ENCODE measurements at regions not wholly inside any gene's neighbourhood (a gene's known extent, or its start where the extent isn't known, plus 50 kb on each side); places are given as distances from the start of the nearest gene placed in this dataset.

DNA sequence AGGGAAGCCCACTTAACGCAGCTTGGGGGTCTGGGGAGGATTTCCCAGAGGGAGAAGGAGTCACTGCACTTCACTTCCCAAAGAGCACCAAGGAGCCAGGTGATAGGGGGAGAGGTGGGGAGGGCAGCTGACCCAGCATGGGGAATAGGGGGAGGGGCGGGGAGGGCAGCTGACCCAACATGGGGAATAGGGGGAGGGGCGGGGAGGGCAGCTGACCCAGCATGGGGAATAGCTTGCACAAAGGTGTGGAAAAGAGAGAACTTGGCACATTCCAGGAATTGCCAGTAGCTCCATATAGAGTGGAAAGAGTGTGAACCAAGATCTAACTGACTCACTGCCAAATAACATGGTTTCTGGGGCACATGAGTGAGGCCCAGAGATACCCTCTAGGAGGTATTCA lies 110.3 kb downstream of the CCT6B start:
- no peak for DNase-seq (ENCODE audit: low spot score in 2 of 2, unreplicated experiment in 2 of 2)
- Mint-ChIP-seq H3K27me3 (ENCODE audit: low read depth) (peaks cover 43% of the 10 kb centered on the region), H3K9me3 (no peaks in the 10 kb centered on the region), H3K4me3 (no peak overlapping the region), H3K36me3 (no peaks in the 10 kb centered on the region), H3K27ac (no peak overlapping the region), H3K4me1 (peaks cover 3% of the 10 kb centered on the region)
- TF ChIP-seq, protein P1, sequence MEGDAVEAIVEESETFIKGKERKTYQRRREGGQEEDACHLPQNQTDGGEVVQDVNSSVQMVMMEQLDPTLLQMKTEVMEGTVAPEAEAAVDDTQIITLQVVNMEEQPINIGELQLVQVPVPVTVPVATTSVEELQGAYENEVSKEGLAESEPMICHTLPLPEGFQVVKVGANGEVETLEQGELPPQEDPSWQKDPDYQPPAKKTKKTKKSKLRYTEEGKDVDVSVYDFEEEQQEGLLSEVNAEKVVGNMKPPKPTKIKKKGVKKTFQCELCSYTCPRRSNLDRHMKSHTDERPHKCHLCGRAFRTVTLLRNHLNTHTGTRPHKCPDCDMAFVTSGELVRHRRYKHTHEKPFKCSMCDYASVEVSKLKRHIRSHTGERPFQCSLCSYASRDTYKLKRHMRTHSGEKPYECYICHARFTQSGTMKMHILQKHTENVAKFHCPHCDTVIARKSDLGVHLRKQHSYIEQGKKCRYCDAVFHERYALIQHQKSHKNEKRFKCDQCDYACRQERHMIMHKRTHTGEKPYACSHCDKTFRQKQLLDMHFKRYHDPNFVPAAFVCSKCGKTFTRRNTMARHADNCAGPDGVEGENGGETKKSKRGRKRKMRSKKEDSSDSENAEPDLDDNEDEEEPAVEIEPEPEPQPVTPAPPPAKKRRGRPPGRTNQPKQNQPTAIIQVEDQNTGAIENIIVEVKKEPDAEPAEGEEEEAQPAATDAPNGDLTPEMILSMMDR (IDR thresholded peaks at IDR 0.05; ENCODE audit: unreplicated experiment), result no peak

DNA sequence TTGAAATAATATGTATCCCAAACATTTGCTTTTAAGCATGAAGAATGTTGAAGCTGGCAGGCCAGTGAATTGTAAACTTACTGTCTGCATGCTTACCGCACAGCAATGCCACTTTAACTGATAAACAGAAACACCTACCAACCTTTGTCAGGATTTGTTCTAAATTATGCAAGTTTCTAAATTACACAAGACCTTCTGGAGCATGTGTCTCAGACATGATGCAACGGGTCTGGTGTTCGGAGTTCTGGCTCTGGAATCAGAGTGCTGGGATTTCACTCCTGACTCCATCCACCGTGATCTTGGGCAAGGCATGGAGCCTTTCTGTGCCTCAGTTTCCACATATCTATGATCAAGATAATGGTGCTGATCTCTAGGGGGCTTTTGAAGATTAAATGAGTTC lies 111.2 kb downstream of the CCT6B start:
- peaks cover 3% of the 10 kb centered on the region for H3K4me1 Mint-ChIP-seq
- no peak overlapping the region for H3K4me3 Mint-ChIP-seq
- H3K36me3 Mint-ChIP-seq, result no peaks in the 10 kb centered on the region
- no peak for DNase-seq (ENCODE audit: low spot score in 2 of 2, unreplicated experiment in 2 of 2)
- H3K27ac Mint-ChIP-seq, result no peak overlapping the region
- TF ChIP-seq, protein P1 (IDR thresholded peaks at IDR 0.05; ENCODE audit: unreplicated experiment), result no peak
- peaks cover 40% of the 10 kb centered on the region for H3K27me3 Mint-ChIP-seq (ENCODE audit: low read depth)
- H3K9me3 Mint-ChIP-seq, result no peaks in the 10 kb centered on the region

DNA sequence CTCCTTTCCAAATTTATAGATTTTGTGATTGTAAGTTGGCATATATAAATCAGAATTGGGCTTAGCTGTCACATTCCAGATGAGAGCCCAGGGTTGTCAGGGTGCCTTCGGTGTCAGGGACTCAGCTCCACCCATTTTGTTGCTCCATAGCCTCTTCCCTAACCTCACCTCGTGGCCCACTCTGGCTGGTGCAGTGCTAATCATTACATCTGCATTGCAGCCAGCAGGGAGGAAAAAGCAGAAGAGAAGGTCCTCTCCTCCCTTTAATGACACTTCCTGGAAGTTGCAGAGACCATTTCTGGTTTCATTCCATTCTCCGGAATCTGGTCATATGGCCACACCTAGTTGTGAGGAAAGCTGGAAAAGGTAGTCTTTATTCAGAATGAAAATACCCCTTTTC lies 113.3 kb downstream of the CCT6B start:
- no peaks in the 10 kb centered on the region for H3K9me3 Mint-ChIP-seq
- H3K36me3 Mint-ChIP-seq, result no peaks in the 10 kb centered on the region
- H3K27me3 Mint-ChIP-seq (ENCODE audit: low read depth), result peaks cover 28% of the 10 kb centered on the region
- no peak for DNase-seq (ENCODE audit: low spot score in 2 of 2, unreplicated experiment in 2 of 2)
- no peak overlapping the region for H3K27ac Mint-ChIP-seq
- TF ChIP-seq, protein P1 (IDR thresholded peaks at IDR 0.05; ENCODE audit: unreplicated experiment), result no peak
- no peaks in the 10 kb centered on the region for H3K4me1 Mint-ChIP-seq
- H3K4me3 Mint-ChIP-seq, result no peak overlapping the region

DNA sequence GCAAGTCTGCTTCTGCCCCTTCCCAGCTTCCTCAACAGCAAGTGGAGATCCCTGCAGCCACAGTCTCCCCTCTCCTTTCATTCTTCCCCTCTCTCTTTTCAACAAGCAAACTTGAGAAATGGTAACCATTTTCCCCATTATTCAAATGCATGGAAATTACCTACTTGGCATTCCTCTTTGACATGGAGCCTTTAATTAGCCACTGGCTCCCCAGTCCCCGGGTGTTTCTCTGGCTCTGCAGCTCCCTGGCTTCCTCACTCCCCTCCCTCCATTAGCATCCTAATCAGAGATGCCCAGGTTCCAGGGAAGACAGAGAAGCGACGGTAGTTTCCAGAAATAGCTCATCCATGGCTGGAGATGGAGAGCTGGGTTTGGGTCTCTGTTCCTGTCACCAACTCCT lies 116.0 kb downstream of the CCT6B start:
- DNase-seq (ENCODE audit: low spot score in 2 of 2, unreplicated experiment in 2 of 2), result no peak
- Mint-ChIP-seq H3K4me1 (no peaks in the 10 kb centered on the region), H3K27ac (no peak overlapping the region), H3K9me3 (no peaks in the 10 kb centered on the region), H3K27me3 (ENCODE audit: low read depth) (peaks cover 24% of the 10 kb centered on the region), H3K4me3 (no peak overlapping the region), H3K36me3 (no peaks in the 10 kb centered on the region)
- TF ChIP-seq, protein P1 (IDR thresholded peaks at IDR 0.05; ENCODE audit: unreplicated experiment), result no peak

DNA sequence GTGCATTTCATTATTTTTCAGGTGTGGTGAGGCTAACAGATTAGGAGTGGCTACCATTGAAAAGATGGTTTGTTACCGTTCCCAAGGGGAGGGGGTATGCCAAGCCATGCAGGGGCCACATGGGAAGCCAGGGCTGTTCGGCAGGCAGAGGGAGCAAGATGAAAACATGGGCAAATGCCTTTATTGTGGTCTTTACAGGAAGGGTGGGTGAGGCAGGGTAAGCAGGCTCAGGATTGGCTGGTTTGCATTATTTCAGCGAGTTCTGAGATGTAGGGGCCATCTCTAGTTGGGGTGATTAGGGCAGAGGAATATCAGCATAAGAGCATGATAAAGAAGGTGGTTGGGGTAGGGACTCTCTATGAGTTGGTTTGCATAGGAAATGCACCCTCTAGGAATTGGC lies 117.6 kb downstream of the CCT6B start:
- Mint-ChIP-seq H3K27ac (no peak overlapping the region), H3K27me3 (ENCODE audit: low read depth) (peaks cover 24% of the 10 kb centered on the region), H3K9me3 (no peaks in the 10 kb centered on the region), H3K4me3 (no peak overlapping the region), H3K4me1 (no peaks in the 10 kb centered on the region), H3K36me3 (no peaks in the 10 kb centered on the region)
- no peak for DNase-seq (ENCODE audit: low spot score in 2 of 2, unreplicated experiment in 2 of 2)
- TF ChIP-seq, protein P1 (IDR thresholded peaks at IDR 0.05; ENCODE audit: unreplicated experiment), result no peak

DNA sequence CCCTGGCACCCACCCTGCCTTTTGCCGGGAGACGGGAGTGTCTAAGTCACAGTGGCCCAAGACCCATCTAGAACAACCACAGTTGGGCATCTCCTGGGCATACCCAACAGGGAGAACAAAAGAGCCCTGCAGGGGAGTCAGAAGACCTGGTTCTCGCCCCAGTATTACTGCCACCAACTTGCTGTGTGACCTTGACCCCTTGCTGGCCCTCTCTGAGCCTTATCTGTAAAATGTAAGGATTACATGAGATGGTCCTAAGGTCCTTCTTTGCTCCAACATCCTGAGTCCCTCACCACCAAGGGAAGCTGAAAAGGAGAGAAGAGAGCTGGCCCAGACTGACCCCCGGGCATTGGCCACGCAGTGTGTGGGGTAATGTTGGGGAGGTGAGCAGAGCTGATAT lies 119.0 kb downstream of the CCT6B start:
- no peak overlapping the region for H3K27ac Mint-ChIP-seq
- no peaks in the 10 kb centered on the region for H3K9me3 Mint-ChIP-seq
- no peak for DNase-seq (ENCODE audit: low spot score in 2 of 2, unreplicated experiment in 2 of 2)
- H3K27me3 Mint-ChIP-seq (ENCODE audit: low read depth), result peaks cover 27% of the 10 kb centered on the region
- H3K4me1 Mint-ChIP-seq, result no peaks in the 10 kb centered on the region
- no peak overlapping the region for H3K4me3 Mint-ChIP-seq
- TF ChIP-seq, protein P1 (IDR thresholded peaks at IDR 0.05; ENCODE audit: unreplicated experiment), result no peak
- H3K36me3 Mint-ChIP-seq, result no peaks in the 10 kb centered on the region
